Aorta (tissue), 5 donors: ENCODE measurements at regions not wholly inside any gene's neighbourhood (a gene's known extent, or its start where the extent isn't known, plus 50 kb on each side); places are given as distances from the start of the nearest gene placed in this dataset.
A peak's percentile ranks its signal among the peaks of the same experiment; 100 is the strongest.

Experiments used
- ATAC-seq: fragments of 200-7000 bp; cut with Tn5 transposase; one replicate; pipeline ENCODE4 v1.9.1; 2022; ENCODE audit warnings: moderate library complexity; ENCODE audit not compliant: low FRiP score
- DNase-seq, 2 donors: peaks; one replicate each; pipeline ENCODE4 v3.0.0-alpha.2; 2020
- H3K27ac ChIP-seq, 2 donors: one replicate each; pipeline ENCODE4 v1.5.1; 2013; ENCODE audit warnings: low read length in 2 of 2, mild to moderate bottlenecking in 2 of 2, moderate library complexity in 2 of 2, control low read depth in 1 of 2, inconsistent platforms in 1 of 2, low read depth in 1 of 2
- H3K27me3 ChIP-seq, 2 donors: one replicate each; pipeline ENCODE4 v1.6.1; 2013; ENCODE audit warnings: control low read depth in 1 of 2, low read length in 1 of 2, mild to moderate bottlenecking in 1 of 2, moderate library complexity in 1 of 2; ENCODE audit not compliant: insufficient read depth in 2 of 2, control insufficient read depth in 1 of 2
- H3K36me3 ChIP-seq, 2 donors: one replicate each; pipeline ENCODE4 v1.6.1; 2013; ENCODE audit warnings: control low read depth in 1 of 2, low read length in 1 of 2, mild to moderate bottlenecking in 1 of 2; ENCODE audit not compliant: insufficient read depth in 2 of 2, control insufficient read depth in 1 of 2
- H3K4me1 ChIP-seq, 2 donors: one replicate each; pipeline ENCODE4 v1.6.1; 2013; ENCODE audit warnings: low read length in 2 of 2, control low read depth in 1 of 2, mild to moderate bottlenecking in 1 of 2, moderate library complexity in 1 of 2; ENCODE audit not compliant: insufficient read depth in 2 of 2, control insufficient read depth in 1 of 2
- H3K4me3 ChIP-seq, 2 donors: one replicate each; pipeline ENCODE4 v1.5.1; 2013; ENCODE audit warnings: low read length in 2 of 2, control low read depth in 1 of 2, mild to moderate bottlenecking in 1 of 2
- H3K9me3 ChIP-seq: one replicate; pipeline ENCODE4 v1.6.1; 2013; ENCODE audit warnings: mild to moderate bottlenecking, low read length; ENCODE audit not compliant: control insufficient read depth
- WGBS, 2 donors: extraction: QIAGEN DNeasy Blood & Tissue Kit; methylation state at CpG; one replicate each; pipeline ENCODE4 v1.1.7; 2013; 5-methylcytosine and 5-hydroxymethylcytosine counted together
- intact Hi-C, 2 donors: fragments of 100-400 bp; cut with DNase I; formaldehyde crosslinking; loops; one replicate each; pipeline versions ENCODE4 v1.14.2 to v1.15.0; 2022
- donor health status: healthy with polysubstance abuse.
- donor health status: Bipolar disorder and iron deficiency.
- donor health status: DM: no; HTN: no; CAD: no.
- donor health status: DM: no; HTN: no; CAD: no.
- donor health status: DM: yes; HTN: yes; CAD: no.

- ATAC-seq = no peak
- intact Hi-C loops = no loop called here
- H3K4me1 ChIP-seq = peaks cover 0 to 1% of the 10 kb centered on the region in 2 donors
- no peak overlapping the region for H3K27ac ChIP-seq
- no peaks in the 10 kb centered on the region for H3K36me3 ChIP-seq
- no peaks in the 10 kb centered on the region for H3K9me3 ChIP-seq
- no peak overlapping the region for H3K4me3 ChIP-seq
- no peak for DNase-seq
- no peaks in the 10 kb centered on the region for H3K27me3 ChIP-seq
Measured at GRCh38 chr7:15794801-15795200, 108.3 kb upstream of the MEOX2 start.

- no peaks in the 10 kb centered on the region for H3K36me3 ChIP-seq
- no peaks in the 10 kb centered on the region for H3K9me3 ChIP-seq
- no peaks in the 10 kb centered on the region for H3K4me1 ChIP-seq
- intact Hi-C loops = no loop called here
- DNase-seq = no peak
- H3K4me3 ChIP-seq = no peak overlapping the region
- no peak for ATAC-seq
- 95 to 98% methylated on average over 3 of the region's 3 CpGs for WGBS, 2 donors
- H3K27me3 ChIP-seq = no peaks in the 10 kb centered on the region
- H3K27ac ChIP-seq = no peak overlapping the region
Measured at GRCh38 chr7:15784694-15785030, 98.2 kb upstream of the MEOX2 start.

GRCh38 chr7:15783987-15784693 is 97.7 kb upstream of the MEOX2 start:
- intact Hi-C loops = no loop called here
- no peak for ATAC-seq
- no peak overlapping the region for H3K4me3 ChIP-seq
- 75 to 80% methylated on average over 1 of the region's 1 CpG for WGBS, 2 donors
- no peaks in the 10 kb centered on the region for H3K9me3 ChIP-seq
- DNase-seq = no peak
- no peaks in the 10 kb centered on the region for H3K4me1 ChIP-seq
- H3K36me3 ChIP-seq = no peaks in the 10 kb centered on the region
- H3K27ac ChIP-seq = no peak overlapping the region
- no peaks in the 10 kb centered on the region for H3K27me3 ChIP-seq

GRCh38 chr7:15782656-15783055 is 96.2 kb upstream of the MEOX2 start:
- WGBS, 2 donors = 94 to 95% methylated on average over 2 of the region's 2 CpGs

GRCh38 chr7:15781944-15782343 is 95.5 kb upstream of the MEOX2 start:
- intact Hi-C loops = no loop called here
- DNase-seq = no peak
- Histone ChIP-seq H3K4me1 (no peaks in the 10 kb centered on the region), H3K9me3 (no peaks in the 10 kb centered on the region), H3K36me3 (no peaks in the 10 kb centered on the region), H3K27ac (no peak overlapping the region), H3K4me3 (no peak overlapping the region), H3K27me3 (no peaks in the 10 kb centered on the region)
- WGBS, 2 donors = 92 to 93% methylated on average over 2 of the region's 2 CpGs
- ATAC-seq = no peak

More at GRCh38 chr7:15782656-15783055, 96.2 kb upstream of the MEOX2 start:
- ATAC-seq = no peak
- intact Hi-C loops = no loop called here
- Histone ChIP-seq H3K9me3 (no peaks in the 10 kb centered on the region), H3K27me3 (no peaks in the 10 kb centered on the region), H3K4me1 (no peaks in the 10 kb centered on the region), H3K36me3 (no peaks in the 10 kb centered on the region), H3K4me3 (no peak overlapping the region), H3K27ac (no peak overlapping the region)
- no peak for DNase-seq

- ATAC-seq (no peak), DNase-seq (no peak)
- Histone ChIP-seq H3K27ac (no peak overlapping the region), H3K4me1 (no peaks in the 10 kb centered on the region), H3K9me3 (no peaks in the 10 kb centered on the region), H3K36me3 (no peaks in the 10 kb centered on the region), H3K27me3 (no peaks in the 10 kb centered on the region), H3K4me3 (no peak overlapping the region)
- intact Hi-C loops = no loop called here
- 80 to 93% methylated on average over 2 of the region's 2 CpGs for WGBS, 2 donors
Measured at GRCh38 chr7:15780271-15780670, 93.8 kb upstream of the MEOX2 start.

- DNase-seq (no peak), ATAC-seq (no peak)
- Histone ChIP-seq H3K27ac (no peak overlapping the region), H3K27me3 (no peaks in the 10 kb centered on the region), H3K4me3 (no peak overlapping the region), H3K36me3 (no peaks in the 10 kb centered on the region), H3K9me3 (no peaks in the 10 kb centered on the region), H3K4me1 (no peaks in the 10 kb centered on the region)
- 67 to 73% methylated on average over 2 of the region's 2 CpGs for WGBS, 2 donors
- intact Hi-C loops = no loop called here
Measured at GRCh38 chr7:15778191-15778590, 91.7 kb upstream of the MEOX2 start.

GRCh38 chr7:15765753-15766152 is 79.3 kb upstream of the MEOX2 start:
- 77 to 82% methylated on average over 5 of the region's 5 CpGs for WGBS, 2 donors
- Histone ChIP-seq H3K4me3 (no peak overlapping the region), H3K36me3 (no peaks in the 10 kb centered on the region), H3K4me1 (no peaks in the 10 kb centered on the region), H3K27ac (no peak overlapping the region), H3K9me3 (peaks cover 1% of the 10 kb centered on the region), H3K27me3 (no peaks in the 10 kb centered on the region)
- intact Hi-C loops = no loop called here
- ATAC-seq (no peak), DNase-seq (no peak)

- Histone ChIP-seq H3K9me3 (peaks cover 1% of the 10 kb centered on the region), H3K4me3 (no peak overlapping the region), H3K27me3 (no peaks in the 10 kb centered on the region), H3K36me3 (no peaks in the 10 kb centered on the region), H3K27ac (no peak overlapping the region), H3K4me1 (no peaks in the 10 kb centered on the region)
- DNase-seq (no peak), ATAC-seq (peak; percentile 60)
- intact Hi-C loops = no loop called here
- 50% methylated on average over 3 of the region's 3 CpGs for WGBS, 2 donors
Measured at GRCh38 chr7:15764851-15765382, 78.4 kb upstream of the MEOX2 start.
